H1 (cell line): ENCODE measurements at regions not wholly inside any gene's neighbourhood (a gene's known extent, or its start where the extent isn't known, plus 50 kb on each side); places are given as distances from the start of the nearest gene placed in this dataset.

Experiments
- CTCF ChIA-PET: fragments of 300-600 bp; sonication (Branson Sonifier 250); formaldehyde crosslinking; loops from one replicate; lab custom pipeline; 2021; ENCODE audit not compliant: partially characterized antibody; lab: Charles Lee
- POLR2A ChIA-PET: fragments of 300-600 bp; sonication (Branson Sonifier 250); formaldehyde crosslinking; loops from one replicate; lab custom pipeline; 2021; ENCODE audit warnings: inconsistent platforms; ENCODE audit not compliant: partially characterized antibody; lab: Charles Lee
- DNase-seq, 2 experiments: peaks; one replicate each; pipeline versions ENCODE4 v3.0.0 to v3.0.0-alpha.2; 2010 to 2022; ENCODE audit warnings: low spot score in 2 of 2, low read depth in 1 of 2, mixed read lengths in 1 of 2
- FAIRE-seq: peaks from 2 replicates; lab custom pipeline; 2011; peaks lifted over from hg19 to GRCh38; lab: Jason Lieb, UNC
- H2AFZ ChIP-seq: 2 replicates; pipeline ENCODE4 v1.8.1; 2012; ENCODE audit warnings: low read length, inconsistent platforms
- H2AK5ac ChIP-seq: 2 replicates; pipeline ENCODE4 v1.6.1; 2013; ENCODE audit warnings: low read depth, low read length
- H2BK120ac ChIP-seq: replicated peaks from 2 replicates; pipeline ENCODE3; 2013; ENCODE audit warnings: low read depth, low read length, inconsistent platforms
- H2BK12ac ChIP-seq: 2 replicates; pipeline ENCODE4 v1.6.1; 2013; ENCODE audit warnings: low read depth, low read length
- H2BK15ac ChIP-seq: 2 replicates; pipeline ENCODE4 v1.6.1; 2013; ENCODE audit warnings: low read length
- H2BK20ac ChIP-seq: 2 replicates; pipeline ENCODE4 v1.6.1; 2013; ENCODE audit warnings: low read length
- H2BK5ac ChIP-seq: 2 replicates; pipeline ENCODE4 v1.6.1; 2013; ENCODE audit warnings: low read depth, low read length
- H3K14ac ChIP-seq: 2 replicates; pipeline ENCODE4 v1.6.1; 2013; ENCODE audit warnings: inconsistent platforms; ENCODE audit not compliant: insufficient read length
- H3K18ac ChIP-seq: 2 replicates; pipeline ENCODE4 v1.6.1; 2013; ENCODE audit warnings: low read length; ENCODE audit errors: extremely low read depth
- H3K23ac ChIP-seq: 2 replicates; pipeline ENCODE4 v1.6.1; 2013; ENCODE audit warnings: inconsistent platforms; ENCODE audit not compliant: insufficient read length
- H3K23me2 ChIP-seq: 2 replicates; pipeline ENCODE4 v1.6.1; 2013; ENCODE audit warnings: low read depth, low read length
- H3K27ac ChIP-seq: 2 replicates; pipeline ENCODE4 v1.6.1; 2011; ENCODE audit warnings: low read depth, low read length, inconsistent platforms
- H3K27me3 ChIP-seq, 4 experiments: replicated peaks in 1 of 4; 1 replicate in 1 of 4; 2 replicates in 3 of 4; pipeline versions ENCODE4 v1.6.1 to v1.8.1; 2011 to 2013; ENCODE audit warnings: low read length in 3 of 4, mild to moderate bottlenecking in 3 of 4, inconsistent platforms in 2 of 4, mixed read lengths in 2 of 4, moderate library complexity in 1 of 4; ENCODE audit not compliant: control insufficient read depth in 3 of 4, insufficient read depth in 3 of 4; ENCODE audit errors: extremely low read depth in 1 of 4
- H3K36me3 ChIP-seq, 4 experiments: 2 replicates each; pipeline versions ENCODE4 v1.6.1 to v1.8.1; 2011 to 2013; ENCODE audit warnings: mild to moderate bottlenecking in 4 of 4, low read length in 3 of 4, moderate library complexity in 2 of 4, control low read depth in 1 of 4, inconsistent platforms in 1 of 4; ENCODE audit not compliant: insufficient read depth in 4 of 4, control insufficient read depth in 2 of 4
- H3K4ac ChIP-seq: replicated peaks from 2 replicates; pipeline ENCODE3; 2013; ENCODE audit warnings: low read length, low read depth, mixed read lengths, inconsistent platforms; ENCODE audit not compliant: insufficient read length
- H3K4me1 ChIP-seq, 4 experiments: replicated peaks in 1 of 4; 1 replicate in 1 of 4; 2 replicates in 3 of 4; pipeline versions ENCODE4 v1.6.1 to v1.8.1; 2011 to 2013; ENCODE audit warnings: low read length in 3 of 4, inconsistent platforms in 2 of 4, mixed read lengths in 1 of 4; ENCODE audit not compliant: insufficient read depth in 4 of 4, control insufficient read depth in 3 of 4
- H3K4me2 ChIP-seq, 2 experiments: 2 replicates each; pipeline versions ENCODE4 v1.6.1 to v1.8.1; 2011 to 2013; ENCODE audit warnings: low read depth in 2 of 2, low read length in 2 of 2, control low read depth in 1 of 2, inconsistent platforms in 1 of 2, mild to moderate bottlenecking in 1 of 2; ENCODE audit not compliant: insufficient read depth in 1 of 2
- H3K4me3 ChIP-seq, 4 experiments: fragments of 200-600, 300-600 bp in 1 of 4; sonication (generic), shearing (Covaris generic), sonication (Bioruptor Twin) in 1 of 4; 2 replicates each; pipeline versions ENCODE4 v1.5.1 to v1.8.1; 2011 to 2016; ENCODE audit warnings: low read length in 4 of 4, low read depth in 3 of 4, control low read depth in 2 of 4, inconsistent platforms in 2 of 4, mild to moderate bottlenecking in 2 of 4, mixed read lengths in 1 of 4, moderate library complexity in 1 of 4; ENCODE audit not compliant: insufficient read depth in 2 of 4; ENCODE audit errors: extremely low read depth in 1 of 4
- H3K56ac ChIP-seq: replicated peaks from 2 replicates; pipeline ENCODE3; 2013; ENCODE audit warnings: low read depth, mild to moderate bottlenecking, mixed read lengths, low read length, inconsistent platforms; ENCODE audit not compliant: insufficient read length
- H3K79me1 ChIP-seq: 2 replicates; pipeline ENCODE4 v1.6.1; 2013; ENCODE audit warnings: low read depth, low read length, control low read depth
- H3K79me2 ChIP-seq, 2 experiments: 2 replicates each; pipeline versions ENCODE4 v1.6.1 to v1.8.1; 2012 to 2013; ENCODE audit warnings: low read length in 2 of 2, mild to moderate bottlenecking in 2 of 2, inconsistent platforms in 1 of 2; ENCODE audit not compliant: insufficient read depth in 2 of 2, control insufficient read depth in 1 of 2
- H3K9ac ChIP-seq, 4 experiments: replicated peaks in 1 of 4; 1 replicate in 1 of 4; 2 replicates in 3 of 4; pipeline versions ENCODE4 v1.6.1 to v1.8.1; 2011 to 2013; ENCODE audit warnings: low read depth in 3 of 4, low read length in 3 of 4, control low read depth in 2 of 4, mild to moderate bottlenecking in 2 of 4, moderate library complexity in 2 of 4, inconsistent platforms in 1 of 4; ENCODE audit errors: extremely low read depth in 1 of 4
- H3K9me3 ChIP-seq, 2 experiments: 2 replicates each; pipeline versions ENCODE4 v1.6.1 to v1.8.1; 2012 to 2013; ENCODE audit warnings: mild to moderate bottlenecking in 2 of 2, moderate library complexity in 2 of 2, control low read depth in 1 of 2, inconsistent platforms in 1 of 2, low read depth in 1 of 2, low read length in 1 of 2, mixed read lengths in 1 of 2; ENCODE audit not compliant: insufficient read depth in 2 of 2
- H4K20me1 ChIP-seq, 2 experiments: replicated peaks in 1 of 2; 2 replicates each; pipeline versions ENCODE3 to v1.8.1; 2011 to 2013; ENCODE audit warnings: inconsistent platforms in 2 of 2, low read length in 2 of 2, mild to moderate bottlenecking in 1 of 2; ENCODE audit not compliant: insufficient read depth in 2 of 2, control insufficient read depth in 1 of 2
- H4K5ac ChIP-seq: 2 replicates; pipeline ENCODE4 v1.6.1; 2013; ENCODE audit warnings: low read length, low read depth, mixed read lengths, inconsistent platforms; ENCODE audit not compliant: insufficient read length
- H4K8ac ChIP-seq: 2 replicates; pipeline ENCODE4 v1.8.0; 2013; ENCODE audit warnings: mild to moderate bottlenecking, moderate library complexity, low read length, inconsistent platforms; ENCODE audit not compliant: insufficient read depth; ENCODE audit errors: extremely low read depth
- H4K91ac ChIP-seq: replicated peaks from 2 replicates; pipeline ENCODE3; 2013; ENCODE audit warnings: low read length, mixed read lengths, inconsistent platforms; ENCODE audit not compliant: insufficient read length
- CTCF ChIP-seq, 3 experiments: IDR thresholded peaks; 1 replicate in 2 of 3; 2 replicates in 1 of 3; pipeline versions ENCODE4 v1.5.1 to v1.6.1; 2011; ENCODE audit warnings: low read length in 3 of 3, mild to moderate bottlenecking in 3 of 3, inconsistent platforms in 2 of 3, low read depth in 1 of 3, moderate library complexity in 1 of 3; ENCODE audit not compliant: insufficient read depth in 1 of 3; ENCODE audit errors: control extremely low read depth in 1 of 3
- EZH2 ChIP-seq: fragments of 200-600 bp; sonication (generic); IDR thresholded peaks from 2 replicates; pipeline ENCODE4 v1.7.1; 2012; ENCODE audit warnings: low read depth, mild to moderate bottlenecking, moderate library complexity, low read length, inconsistent platforms; ENCODE audit not compliant: severe bottlenecking
- JUND ChIP-seq: IDR thresholded peaks from 2 replicates; pipeline ENCODE4 v1.6.1; 2011; ENCODE audit warnings: mild to moderate bottlenecking, improper control_type of control experiment, low read length
- KDM5A ChIP-seq: fragments of 200-600 bp; IDR thresholded peaks from 2 replicates; pipeline ENCODE4 v1.7.1; 2012; ENCODE audit warnings: mild to moderate bottlenecking, low read length, inconsistent platforms, mixed read lengths
- MAFK ChIP-seq: IDR thresholded peaks from 2 replicates; pipeline ENCODE4 v1.6.1; 2012; ENCODE audit warnings: low read depth, mild to moderate bottlenecking, improper control_type of control experiment, low read length
- POLR2A ChIP-seq, 2 experiments: IDR thresholded peaks; 1 replicate in 1 of 2; 2 replicates in 1 of 2; pipeline ENCODE4 v1.6.1; 2011; ENCODE audit warnings: low read depth in 2 of 2, low read length in 2 of 2, mild to moderate bottlenecking in 2 of 2; ENCODE audit errors: control extremely low read depth in 1 of 2
- RAD21 ChIP-seq, 2 experiments: IDR thresholded peaks in 1 of 2; conservative IDR thresholded peaks in 1 of 2; 2 replicates each; pipeline ENCODE4 v1.6.1; 2011; ENCODE audit warnings: low read depth in 2 of 2, low read length in 2 of 2, improper control_type of control experiment in 1 of 2, inconsistent platforms in 1 of 2, mild to moderate bottlenecking in 1 of 2, moderate library complexity in 1 of 2
- SP1 ChIP-seq: IDR thresholded peaks from 2 replicates; pipeline ENCODE4 v1.6.1; 2011; ENCODE audit warnings: low read depth, low read length
- USF2 ChIP-seq: IDR thresholded peaks from 2 replicates; pipeline ENCODE4 v1.6.1; 2011; ENCODE audit warnings: low read length, improper control_type of control experiment
- YY1 ChIP-seq: IDR thresholded peaks from 2 replicates; pipeline ENCODE4 v1.6.1; 2011; ENCODE audit warnings: low read depth, mild to moderate bottlenecking, low read length
- WGBS, 2 experiments: shearing (Covaris generic) in 1 of 2; methylation state at CpG; one replicate each; pipeline versions ENCODE4 v1.1.6 to v1.1.7; 2013 to 2015; ENCODE audit warnings: low lambda C conversion rate in 2 of 2, mixed read lengths in 2 of 2, inconsistent platforms in 1 of 2, low coverage in 1 of 2, missing lambda C conversion rate in 1 of 2; ENCODE audit not compliant: insufficient replicate concordance in 2 of 2, insufficient coverage in 1 of 2, insufficient read length in 1 of 2; ENCODE audit errors: extremely low coverage in 1 of 2, missing lambda C conversion rate in 1 of 2; 5-methylcytosine and 5-hydroxymethylcytosine counted together

GRCh38 chr18:10230072-10230471 is 224.4 kb upstream of the APCDD1 start:
- CTCF ChIA-PET: interaction anchor here (0.5 to 0.8 kb wide), 3 partner anchors 38 to 274 kb away, joined by 3 read pairs; no protein-coding TSS in a partner anchor
- H3K36me3 ChIP-seq: no peaks in the 10 kb centered on the region
- H3K79me2 ChIP-seq: no peaks in the 10 kb centered on the region
- no peak overlapping the region for H3K4me2 ChIP-seq
- H3K14ac ChIP-seq: no peak overlapping the region
- no peak overlapping the region for H2AFZ ChIP-seq
- no peak overlapping the region for H4K8ac ChIP-seq
- H3K18ac ChIP-seq: no peak overlapping the region
- H3K79me1 ChIP-seq: no peaks in the 10 kb centered on the region
- no peak overlapping the region for H4K91ac ChIP-seq
- H3K4ac ChIP-seq: no peak overlapping the region
- H3K4me1 ChIP-seq: no peaks in the 10 kb centered on the region; a peak in 1 of 7 replicates
- H2BK20ac ChIP-seq: no peak overlapping the region
- no peak overlapping the region for H3K56ac ChIP-seq
- peaks cover 6 to 11% of the 10 kb centered on the region in 2 experiments; a peak in 2 of 4 replicates for H3K9me3 ChIP-seq
- no peak overlapping the region for H2BK5ac ChIP-seq
- POLR2A ChIA-PET: interaction anchor here (0.6 kb wide), 1 partner anchor 340 kb away, joined by 4 read pairs; no protein-coding TSS in a partner anchor
- H3K9ac ChIP-seq: no peak overlapping the region
- H3K23me2 ChIP-seq: no peaks in the 10 kb centered on the region
- H3K27me3 ChIP-seq: no peaks in the 10 kb centered on the region
- no peak for FAIRE-seq
- no peaks in the 10 kb centered on the region for H4K20me1 ChIP-seq
- H3K4me3 ChIP-seq: no peak overlapping the region
- no peak overlapping the region for H2BK120ac ChIP-seq
- WGBS, 2 experiments: 98% methylated on average over 3 of the region's 3 CpGs; no CpG with 5 or more reads in 1 of the 2 experiments
- H3K23ac ChIP-seq: no peak overlapping the region
- no peak overlapping the region for H2AK5ac ChIP-seq
- H4K5ac ChIP-seq: no peak overlapping the region
- DNase-seq: peak in 1 of 2 experiments; percentile 21
- H3K27ac ChIP-seq: no peak overlapping the region
- H2BK12ac ChIP-seq: no peak overlapping the region
- no peak overlapping the region for H2BK15ac ChIP-seq
- TF ChIP-seq MAFK (no peak), JUND (peak; percentile 64; the same call in 1 of the 2 replicates), POLR2A (IDR thresholded peaks at IDR 0.05; ENCODE audit: control extremely low read depth in 1 of 2, low read depth in 2 of 2, low read length in 2 of 2) (no peak), KDM5A (no peak), SP1 (no peak), USF2 (no peak), RAD21 (IDR thresholded peaks at IDR 0.05 in 1 of 2, conservative IDR thresholded peaks at IDR 0.05 in 1 of 2; ENCODE audit: low read depth in 2 of 2, low read length in 2 of 2) (peak in 1 of 2 experiments; percentile 41; a peak in 1 of 4 replicates), EZH2 (no peak), YY1 (peak; percentile 55; the same call in 1 of the 2 replicates), CTCF (IDR thresholded peaks at IDR 0.05; ENCODE audit: control extremely low read depth in 1 of 3, insufficient read depth in 1 of 3, low read depth in 1 of 3, low read length in 3 of 3) (peak; percentile 5 to 41 (median 36); a peak in 2 of 4 replicates)
